ENCODE measurements at regions not wholly inside any gene's neighbourhood (a gene's known extent, or its start where the extent isn't known, plus 50 kb on each side); places are given as distances from the start of the nearest gene placed in this dataset.
"Not testable (repeated sequence)": the region's sequence is repeated elsewhere in the genome, so short reads cannot be mapped to it uniquely, and the experiment has no call there.

- no peak for DNase-seq
These were observed 200.7 kb downstream of the IPMK start for GRCh38 chr10:58066979-58067378.

- DNase-seq: no peak
These were observed 201.6 kb downstream of the IPMK start for GRCh38 chr10:58066126-58066525.

- no peak for DNase-seq
These were observed 202.2 kb downstream of the IPMK start for GRCh38 chr10:58065529-58065815.

- DNase-seq: no peak
These were observed 202.8 kb downstream of the IPMK start for GRCh38 chr10:58064714-58065528.

- no peak for DNase-seq
These were observed 203.7 kb downstream of the IPMK start for GRCh38 chr10:58063861-58064480.

GRCh38 chr10:58058683-58059082 is 209.0 kb downstream of the IPMK start:
- not testable (repeated sequence) for DNase-seq

- DNase-seq: no peak
These were observed 212.8 kb downstream of the IPMK start for GRCh38 chr10:58054881-58055280.

- DNase-seq: no peak
These were observed 214.9 kb downstream of the IPMK start for GRCh38 chr10:58052772-58053171.

- DNase-seq: no peak
These were observed 217.1 kb downstream of the IPMK start for GRCh38 chr10:58050575-58050974.

- DNase-seq: no peak
These were observed 218.8 kb downstream of the IPMK start for GRCh38 chr10:58048936-58049335.

GRCh38 chr10:58044072-58044471 is 223.6 kb downstream of the IPMK start:
- no peak for DNase-seq

GRCh38 chr10:58041901-58042300 is 225.8 kb downstream of the IPMK start:
- DNase-seq: no peak

- no peak for DNase-seq
These were observed 237.5 kb downstream of the IPMK start for GRCh38 chr10:58030208-58030607.

GRCh38 chr10:58028597-58029366 is 238.9 kb downstream of the IPMK start:
- DNase-seq: no peak

- DNase-seq: no peak
These were observed 240.3 kb downstream of the IPMK start for GRCh38 chr10:58027426-58027825.

- DNase-seq: no peak
These were observed 241.7 kb downstream of the IPMK start for GRCh38 chr10:58026036-58026435.

- DNase-seq: no peak
These were observed 244.2 kb downstream of the IPMK start for GRCh38 chr10:58023341-58024073.

- DNase-seq: no peak
These were observed 247.7 kb downstream of the IPMK start for GRCh38 chr10:58019863-58020537.

- DNase-seq: no peak
These were observed 249.9 kb downstream of the IPMK start for GRCh38 chr10:58017719-58018367.

- DNase-seq: no peak
These were observed 251.1 kb downstream of the IPMK start for GRCh38 chr10:58016614-58017013.

- no peak for DNase-seq
These were observed 253.3 kb downstream of the IPMK start for GRCh38 chr10:58014436-58014835.

GRCh38 chr10:58013406-58013805 is 254.3 kb downstream of the IPMK start:
- DNase-seq: no peak
